Liver (tissue), 8 donors: ENCODE measurements at regions not wholly inside any gene's neighbourhood (a gene's known extent, or its start where the extent isn't known, plus 50 kb on each side); places are given as distances from the start of the nearest gene placed in this dataset.

Experiments
- DNase-seq: peaks from one replicate; pipeline ENCODE4 v3.0.0-alpha.2; 2017; ENCODE audit warnings: low spot score
- H3K27ac ChIP-seq, 2 donors: one replicate each; pipeline ENCODE4 v1.7.0; 2013; ENCODE audit warnings: inconsistent platforms in 2 of 2, low read length in 2 of 2, control low read depth in 1 of 2, low read depth in 1 of 2, mild to moderate bottlenecking in 1 of 2
- H3K27me3 ChIP-seq, 4 donors: one replicate each; pipeline versions ENCODE4 v1.6.1 to v1.7.0; 2013; ENCODE audit warnings: low read length in 3 of 4, inconsistent platforms in 1 of 4, mild to moderate bottlenecking in 1 of 4, moderate library complexity in 1 of 4; ENCODE audit not compliant: control insufficient read depth in 4 of 4, insufficient read depth in 4 of 4
- H3K36me3 ChIP-seq, 4 donors: one replicate each; pipeline versions ENCODE4 v1.6.1 to v1.7.0; 2013; ENCODE audit warnings: low read length in 3 of 4, mild to moderate bottlenecking in 3 of 4, low read depth in 1 of 4, moderate library complexity in 1 of 4; ENCODE audit not compliant: control insufficient read depth in 4 of 4, insufficient read depth in 3 of 4
- H3K4me1 ChIP-seq, 4 donors: one replicate each; pipeline versions ENCODE4 v1.6.1 to v1.7.0; 2013; ENCODE audit warnings: low read length in 3 of 4, mild to moderate bottlenecking in 3 of 4, moderate library complexity in 1 of 4; ENCODE audit not compliant: control insufficient read depth in 4 of 4, insufficient read depth in 4 of 4
- H3K4me3 ChIP-seq, 3 donors: one replicate each; pipeline versions ENCODE4 v1.6.1 to v1.7.0; 2013; ENCODE audit warnings: low read length in 3 of 3, control low read depth in 1 of 3, low read depth in 1 of 3, mild to moderate bottlenecking in 1 of 3
- H3K9ac ChIP-seq, 2 donors: one replicate each; pipeline ENCODE4 v1.7.0; 2013; ENCODE audit warnings: low read length in 2 of 2, mild to moderate bottlenecking in 2 of 2, moderate library complexity in 2 of 2, control low read depth in 1 of 2, low read depth in 1 of 2
- H3K9me3 ChIP-seq, 4 donors: one replicate each; pipeline versions ENCODE4 v1.6.1 to v1.7.0; 2013; ENCODE audit warnings: low read length in 3 of 4; ENCODE audit not compliant: control insufficient read depth in 4 of 4
- ATF3 ChIP-seq: IDR thresholded peaks from 2 replicates; pipeline ENCODE4 v1.6.1; 2016; ENCODE audit warnings: antibody characterized with exemption
- CTCF ChIP-seq: fragments of 150-350 bp; IDR thresholded peaks from 2 replicates; pipeline ENCODE4 v1.5.1; 2017; ENCODE audit warnings: improper control_type of control experiment, low read depth, low read length; ENCODE audit not compliant: missing input control
- EGR1 ChIP-seq, 2 donors: IDR thresholded peaks; 2 replicates each; pipeline ENCODE4 v1.6.1; 2016 to 2018; ENCODE audit warnings: antibody characterized with exemption in 2 of 2, low read depth in 2 of 2
- FOXA1 ChIP-seq: IDR thresholded peaks from 2 replicates; pipeline ENCODE4 v1.6.1; 2016; ENCODE audit warnings: antibody characterized with exemption
- FOXA2 ChIP-seq: IDR thresholded peaks from 2 replicates; pipeline ENCODE4 v1.6.1; 2016; ENCODE audit warnings: antibody characterized with exemption
- GABPA ChIP-seq, 2 donors: IDR thresholded peaks in 1 of 2; conservative IDR thresholded peaks in 1 of 2; 2 replicates each; pipeline ENCODE4 v1.6.1; 2016; ENCODE audit warnings: antibody characterized with exemption in 2 of 2, mild to moderate bottlenecking in 1 of 2, moderate library complexity in 1 of 2
- HNF4A ChIP-seq, 2 donors: conservative IDR thresholded peaks; 2 replicates each; pipeline ENCODE4 v1.6.1; 2016; ENCODE audit warnings: antibody characterized with exemption in 2 of 2, mild to moderate bottlenecking in 2 of 2
- HNF4G ChIP-seq: IDR thresholded peaks from 2 replicates; pipeline ENCODE4 v1.6.1; 2016; ENCODE audit warnings: antibody characterized with exemption
- JUND ChIP-seq, 2 donors: IDR thresholded peaks; 2 replicates each; pipeline ENCODE4 v1.6.1; 2016; ENCODE audit warnings: antibody characterized with exemption in 2 of 2
- MAX ChIP-seq: IDR thresholded peaks from 2 replicates; pipeline ENCODE4 v1.6.1; 2016; ENCODE audit warnings: antibody characterized with exemption
- NR2F2 ChIP-seq: IDR thresholded peaks from 2 replicates; pipeline ENCODE4 v1.6.1; 2016; ENCODE audit warnings: antibody characterized with exemption
- RAD21 ChIP-seq, 2 donors: IDR thresholded peaks; 2 replicates each; pipeline ENCODE4 v1.6.1; 2016; ENCODE audit warnings: antibody characterized with exemption in 2 of 2, mild to moderate bottlenecking in 2 of 2
- REST ChIP-seq: IDR thresholded peaks from 2 replicates; pipeline ENCODE4 v1.6.1; 2016; ENCODE audit warnings: antibody characterized with exemption, mild to moderate bottlenecking
- RXRA ChIP-seq, 2 donors: IDR thresholded peaks; 2 replicates each; pipeline ENCODE4 v1.6.1; 2017 to 2018; ENCODE audit warnings: antibody characterized with exemption in 2 of 2, mild to moderate bottlenecking in 1 of 2
- SP1 ChIP-seq: IDR thresholded peaks from 2 replicates; pipeline ENCODE4 v1.6.1; 2018; ENCODE audit warnings: antibody characterized with exemption, mild to moderate bottlenecking
- TAF1 ChIP-seq: conservative IDR thresholded peaks from 2 replicates; pipeline ENCODE4 v1.6.1; 2016; ENCODE audit warnings: antibody characterized with exemption, mild to moderate bottlenecking
- YY1 ChIP-seq: IDR thresholded peaks from 2 replicates; pipeline ENCODE4 v1.6.1; 2016; ENCODE audit warnings: antibody characterized with exemption, mild to moderate bottlenecking
- ZBTB33 ChIP-seq: IDR thresholded peaks from 2 replicates; pipeline ENCODE4 v1.6.1; 2016; ENCODE audit warnings: antibody characterized with exemption
- WGBS: extraction: QIAGEN DNeasy Blood & Tissue Kit; methylation state at CpG from one replicate; pipeline ENCODE4 v1.1.7; 2013; 5-methylcytosine and 5-hydroxymethylcytosine counted together
- donor health status: healthy.
- donor health status: healthy.
- donor health status: healthy.
- donor health status: healthy.
- donor health status: healthy.

- WGBS, result 65% methylated on average over 2 of the region's 2 CpGs
- H3K4me3 ChIP-seq, result no peak overlapping the region
- no peaks in the 10 kb centered on the region for H3K9me3 ChIP-seq
- H3K36me3 ChIP-seq, result no peaks in the 10 kb centered on the region
- peaks cover 0 to 4% (median 0%) of the 10 kb centered on the region in 4 donors for H3K27me3 ChIP-seq
- no peak overlapping the region for H3K27ac ChIP-seq
- H3K9ac ChIP-seq, result no peak overlapping the region
- TF ChIP-seq MAX (no peak), CTCF (no peak), ATF3 (no peak), FOXA2 (no peak), HNF4G (no peak), NR2F2 (no peak), SP1 (no peak), EGR1 (IDR thresholded peaks at IDR 0.05; ENCODE audit: low read depth in 2 of 2) (no peak), TAF1 (no peak), HNF4A (conservative IDR thresholded peaks at IDR 0.05) (no peak), FOXA1 (no peak), REST (no peak), JUND (IDR thresholded peaks at IDR 0.05) (no peak), RXRA (IDR thresholded peaks at IDR 0.05) (no peak)
- DNase-seq, result no peak
- H3K4me1 ChIP-seq, result no peaks in the 10 kb centered on the region
Measured at GRCh38 chr1:108077991-108078390, 113.0 kb upstream of the VAV3 start.

- H3K9ac ChIP-seq, result no peak overlapping the region
- H3K27ac ChIP-seq, result no peak overlapping the region
- H3K36me3 ChIP-seq, result no peaks in the 10 kb centered on the region
- H3K9me3 ChIP-seq, result no peaks in the 10 kb centered on the region
- 67% methylated on average over 5 of the region's 5 CpGs for WGBS
- DNase-seq, result no peak
- peaks cover 0 to 2% (median 0%) of the 10 kb centered on the region in 4 donors for H3K4me1 ChIP-seq
- H3K4me3 ChIP-seq, result no peak overlapping the region
- no peaks in the 10 kb centered on the region for H3K27me3 ChIP-seq
- TF ChIP-seq FOXA1 (no peak), GABPA (IDR thresholded peaks at IDR 0.05 in 1 of 2, conservative IDR thresholded peaks at IDR 0.05 in 1 of 2) (no peak), RXRA (IDR thresholded peaks at IDR 0.05) (no peak), MAX (no peak), REST (no peak), HNF4A (conservative IDR thresholded peaks at IDR 0.05) (no peak), NR2F2 (no peak), TAF1 (no peak), ATF3 (no peak), SP1 (no peak), YY1 (no peak), ZBTB33 (no peak), RAD21 (IDR thresholded peaks at IDR 0.05) (no peak), CTCF (no peak)
Measured at GRCh38 chr1:108075055-108075454, 110.1 kb upstream of the VAV3 start.
